ENCODE measurements at regions not wholly inside any gene's neighbourhood (a gene's known extent, or its start where the extent isn't known, plus 50 kb on each side); places are given as distances from the start of the nearest gene placed in this dataset.

- Histone ChIP-seq H3K27me3 (ENCODE audit: control insufficient read depth in 2 of 2, insufficient read depth in 2 of 2, low read length in 2 of 2) (no peaks in the 10 kb centered on the region), H3K4me3 (replicated peaks in 1 of 3; ENCODE audit: insufficient read depth in 1 of 3, low read depth in 1 of 3, low read length in 3 of 3) (no peak overlapping the region), H3K9ac (replicated peaks; ENCODE audit: extremely low read depth, insufficient read depth, low read length) (no peak overlapping the region), H3K9me3 (replicated peaks; ENCODE audit: control insufficient read depth, insufficient read depth, low read length) (no peaks in the 10 kb centered on the region), H3K4me1 (ENCODE audit: control insufficient read depth, extremely low read depth, insufficient read depth, low read length) (no peaks in the 10 kb centered on the region), H3K4me2 (ENCODE audit: insufficient read depth, low read length) (no peak overlapping the region), H2AFZ (ENCODE audit: low read depth, low read length) (no peak overlapping the region), H3K9me1 (replicated peaks; ENCODE audit: control insufficient read depth, extremely low read depth, insufficient read depth, low read length) (no peaks in the 10 kb centered on the region), H3K36me3 (ENCODE audit: control insufficient read depth in 2 of 2, extremely low read depth in 1 of 2, insufficient read depth in 2 of 2, low read length in 2 of 2) (no peaks in the 10 kb centered on the region), H4K20me1 (replicated peaks; ENCODE audit: control insufficient read depth, extremely low read depth, insufficient read depth, low read length) (no peaks in the 10 kb centered on the region), H3K27ac (ENCODE audit: insufficient read depth, low read depth, low read length) (no peak overlapping the region), H3K79me2 (ENCODE audit: control insufficient read depth, insufficient read depth, low read length) (no peaks in the 10 kb centered on the region)
- no TSS peak for BruUV-seq (replicated peaks)
- FAIRE-seq, result no peak
- dilution Hi-C loops (cut with MboI; ENCODE audit: extremely low pct_ligation_motif_present, low sequenced_read_pairs), result no loop called here
- intact Hi-C loops (cut with micrococcal nuclease), result no loop called here
- TF ChIP-seq POLR2A (IDR thresholded peaks at IDR 0.05; ENCODE audit: low read depth, low read length) (no peak), JUN (IDR thresholded peaks at IDR 0.05; ENCODE audit: borderline replicate concordance, insufficient read depth, insufficient read length, low read depth) (no peak), POLR2AphosphoS5 (IDR thresholded peaks at IDR 0.05; ENCODE audit: insufficient read depth, low read depth, low read length) (no peak), MAX (IDR thresholded peaks at IDR 0.05; ENCODE audit: insufficient read depth, insufficient read length) (no peak), CTCF (IDR thresholded peaks at IDR 0.05; ENCODE audit: extremely low read depth in 1 of 2, insufficient read depth in 1 of 2, low read depth in 1 of 2, low read length in 2 of 2) (no peak), FOS (IDR thresholded peaks at IDR 0.05; ENCODE audit: borderline replicate concordance, insufficient read depth, low read length) (no peak), MYC (IDR thresholded peaks at IDR 0.05; ENCODE audit: low read depth, low read length) (no peak)
- ChIA-PET CTCF (no interaction called here), POLR2A (no interaction called here)
- DNase-seq (ENCODE audit: low read depth, low spot score), result no peak
These were observed 1377.1 kb upstream of the PIK3C3 start for GRCh38 chr18:40577981-40578365.

All from endothelial cell of umbilical vein (primary cell).